Ishikawa (cell line): ENCODE measurements at regions not wholly inside any gene's neighbourhood (a gene's known extent, or its start where the extent isn't known, plus 50 kb on each side); places are given as distances from the start of the nearest gene placed in this dataset.

Experiments used
- CEBPB ChIP-seq: IDR thresholded peaks from 2 replicates; pipeline ENCODE4 v1.6.1; 2012
- CREB1 ChIP-seq: IDR thresholded peaks from 2 replicates; pipeline ENCODE4 v1.6.1; 2012; ENCODE audit warnings: low read depth
- RAD21 ChIP-seq: IDR thresholded peaks from 2 replicates; pipeline ENCODE4 v1.6.1; 2012; ENCODE audit warnings: low read depth
- USF1 ChIP-seq: IDR thresholded peaks from 2 replicates; pipeline ENCODE4 v1.6.1; 2012
- YY1 ChIP-seq: IDR thresholded peaks from 2 replicates; pipeline ENCODE4 v1.6.1; 2012; ENCODE audit warnings: low read depth

GRCh38 chr18:41756141-41756540, 198.9 kb upstream of the PIK3C3 start:
- TF ChIP-seq YY1, result no peak
- no peak for TF ChIP-seq CREB1
- no peak for TF ChIP-seq CEBPB
- no peak for TF ChIP-seq RAD21
- TF ChIP-seq USF1, result no peak
